ENCODE measurements at regions not wholly inside any gene's neighbourhood (a gene's known extent, or its start where the extent isn't known, plus 50 kb on each side); places are given as distances from the start of the nearest gene placed in this dataset.

DNA sequence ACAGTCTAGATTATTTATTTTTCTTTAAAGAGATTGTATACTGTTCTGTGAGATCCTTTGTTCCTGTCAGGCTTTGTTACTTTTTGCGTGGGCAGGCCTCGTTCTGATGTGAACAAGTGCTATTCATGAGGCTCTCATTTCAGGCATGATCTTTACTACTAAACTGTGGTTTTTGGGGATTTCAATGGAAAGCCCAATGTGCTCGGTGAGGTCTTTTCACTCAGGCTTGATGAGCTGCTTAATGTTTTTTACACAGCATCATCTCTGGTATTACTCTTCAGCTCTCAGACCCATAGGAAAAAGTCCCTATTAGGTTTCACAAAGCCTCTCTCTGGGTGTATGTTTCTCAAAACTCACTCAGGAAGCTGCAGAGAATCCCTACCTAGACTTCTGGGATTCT lies 419.4 kb downstream of the GPATCH2 start:
- ATAC-seq = no peak
- no peak for TF ChIP-seq TSHZ2 (CRISPR knock-in tag; IDR thresholded peaks at IDR 0.05)
- no peak for TF ChIP-seq CSDC2 (CRISPR knock-in tag; IDR thresholded peaks at IDR 0.05)

DNA sequence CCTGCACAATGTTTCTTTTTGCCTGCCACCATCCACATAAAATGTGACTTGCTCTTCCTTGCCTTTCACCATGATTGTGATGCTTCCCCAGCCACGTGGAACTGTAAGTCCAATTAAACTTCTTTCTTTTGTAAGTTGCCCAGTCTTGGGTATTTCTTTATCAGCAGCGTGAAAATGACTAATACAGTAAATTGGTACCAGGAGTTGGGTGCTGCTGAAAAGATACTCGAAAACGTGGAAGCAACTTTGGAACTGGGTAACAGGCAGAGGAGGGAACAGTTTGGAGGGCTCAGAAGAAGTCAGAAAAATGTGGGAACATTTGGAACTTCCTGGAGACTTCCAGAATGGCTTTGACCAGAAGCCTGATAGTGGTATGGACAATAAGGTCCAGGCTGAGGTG lies 425.3 kb downstream of the GPATCH2 start:
- no peak for ATAC-seq
- no peak for TF ChIP-seq SNAI2 (CRISPR knock-in tag; IDR thresholded peaks at IDR 0.05)
- TF ChIP-seq CSDC2 (CRISPR knock-in tag; IDR thresholded peaks at IDR 0.05) = no peak
- TF ChIP-seq ZNF565 (CRISPR knock-in tag; conservative IDR thresholded peaks at IDR 0.05; ENCODE audit: low read depth) = no peak
- TF ChIP-seq CSRNP3 (CRISPR knock-in tag; IDR thresholded peaks at IDR 0.05) = no peak
- no peak for TF ChIP-seq TSHZ2 (CRISPR knock-in tag; IDR thresholded peaks at IDR 0.05)
- no peak for TF ChIP-seq RARB (CRISPR knock-in tag; IDR thresholded peaks at IDR 0.05)
- TF ChIP-seq TOX (CRISPR knock-in tag; IDR thresholded peaks at IDR 0.05; ENCODE audit: borderline replicate concordance) = no peak
- TF ChIP-seq GLIS3 (CRISPR knock-in tag; IDR thresholded peaks at IDR 0.05) = no peak
- TF ChIP-seq, protein P1, sequence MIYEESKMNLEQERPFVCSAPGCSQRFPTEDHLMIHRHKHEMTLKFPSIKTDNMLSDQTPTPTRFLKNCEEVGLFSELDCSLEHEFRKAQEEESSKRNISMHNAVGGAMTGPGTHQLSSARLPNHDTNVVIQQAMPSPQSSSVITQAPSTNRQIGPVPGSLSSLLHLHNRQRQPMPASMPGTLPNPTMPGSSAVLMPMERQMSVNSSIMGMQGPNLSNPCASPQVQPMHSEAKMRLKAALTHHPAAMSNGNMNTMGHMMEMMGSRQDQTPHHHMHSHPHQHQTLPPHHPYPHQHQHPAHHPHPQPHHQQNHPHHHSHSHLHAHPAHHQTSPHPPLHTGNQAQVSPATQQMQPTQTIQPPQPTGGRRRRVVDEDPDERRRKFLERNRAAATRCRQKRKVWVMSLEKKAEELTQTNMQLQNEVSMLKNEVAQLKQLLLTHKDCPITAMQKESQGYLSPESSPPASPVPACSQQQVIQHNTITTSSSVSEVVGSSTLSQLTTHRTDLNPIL (CRISPR knock-in tag; IDR thresholded peaks at IDR 0.05; ENCODE audit: low read depth) = no peak
- TF ChIP-seq OSR1 (CRISPR knock-in tag; IDR thresholded peaks at IDR 0.05) = no peak
- TF ChIP-seq ISL1 (CRISPR knock-in tag; IDR thresholded peaks at IDR 0.05) = no peak
- no peak for TF ChIP-seq PATZ1 (CRISPR knock-in tag; IDR thresholded peaks at IDR 0.05; ENCODE audit: borderline replicate concordance)
- no peak for TF ChIP-seq ZFP30 (CRISPR knock-in tag; IDR thresholded peaks at IDR 0.05)
- TF ChIP-seq POU6F1 (CRISPR knock-in tag; IDR thresholded peaks at IDR 0.05; ENCODE audit: borderline replicate concordance, low read depth) = no peak
- TF ChIP-seq ZNF8 (CRISPR knock-in tag; IDR thresholded peaks at IDR 0.05) = no peak
- TF ChIP-seq ZC3H10 (CRISPR knock-in tag; IDR thresholded peaks at IDR 0.05) = no peak

DNA sequence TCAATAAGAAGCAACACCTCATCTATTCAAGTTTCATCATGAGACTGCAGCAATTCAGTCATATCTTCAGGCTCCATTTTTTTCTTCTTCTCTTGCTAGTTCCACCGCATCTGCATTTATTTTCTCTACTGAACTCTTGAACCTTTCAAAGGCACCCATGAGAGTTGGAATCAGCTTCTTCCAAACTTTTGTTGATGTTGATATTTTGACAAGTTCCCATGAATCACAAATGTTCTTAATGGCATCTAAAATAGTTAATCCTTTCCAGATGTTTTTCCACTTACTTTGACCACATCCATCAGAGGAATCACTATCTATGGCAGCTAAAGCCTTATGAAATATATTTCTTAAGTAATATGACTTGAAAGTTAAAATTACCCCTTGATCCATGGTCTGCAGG lies 434.3 kb downstream of the GPATCH2 start:
- no peak for ATAC-seq
- TF ChIP-seq GLIS3 (CRISPR knock-in tag; IDR thresholded peaks at IDR 0.05) (no peak), TOX (CRISPR knock-in tag; IDR thresholded peaks at IDR 0.05; ENCODE audit: borderline replicate concordance) (peak; percentile 45; the same call in 1 of the 2 replicates)

Data from SK-N-SH treated with all-trans-retinoic acid at 6 μM for 48 hours (cell line).